SK-N-SH (cell line): ENCODE measurements at regions not wholly inside any gene's neighbourhood (a gene's known extent, or its start where the extent isn't known, plus 50 kb on each side); places are given as distances from the start of the nearest gene placed in this dataset.

Experiments used
- FOXM1 ChIP-seq: IDR thresholded peaks from 2 replicates; pipeline ENCODE4 v1.4.0; 2012; ENCODE audit warnings: low read depth, mild to moderate bottlenecking
- RCOR1 ChIP-seq: fragments of 150-350 bp; IDR thresholded peaks from 2 replicates; pipeline ENCODE4 v1.6.1; 2017; ENCODE audit warnings: antibody characterized with exemption, low read length
- TF ChIP-seq, protein P1 (sequence below): fragments of 200-600 bp; sonication (generic); IDR thresholded peaks from 2 replicates; pipeline ENCODE4 v1.6.1; 2017; ENCODE audit warnings: antibody characterized with exemption, mild to moderate bottlenecking, moderate library complexity
- TF ChIP-seq, protein P2 (sequence below): IDR thresholded peaks from 2 replicates; pipeline ENCODE4; 2012
- TF ChIP-seq, protein P3 (sequence below): IDR thresholded peaks from 2 replicates; pipeline ENCODE4 v1.6.1; 2012; ENCODE audit warnings: mild to moderate bottlenecking, low read depth, low read length, moderate library complexity

DNA sequence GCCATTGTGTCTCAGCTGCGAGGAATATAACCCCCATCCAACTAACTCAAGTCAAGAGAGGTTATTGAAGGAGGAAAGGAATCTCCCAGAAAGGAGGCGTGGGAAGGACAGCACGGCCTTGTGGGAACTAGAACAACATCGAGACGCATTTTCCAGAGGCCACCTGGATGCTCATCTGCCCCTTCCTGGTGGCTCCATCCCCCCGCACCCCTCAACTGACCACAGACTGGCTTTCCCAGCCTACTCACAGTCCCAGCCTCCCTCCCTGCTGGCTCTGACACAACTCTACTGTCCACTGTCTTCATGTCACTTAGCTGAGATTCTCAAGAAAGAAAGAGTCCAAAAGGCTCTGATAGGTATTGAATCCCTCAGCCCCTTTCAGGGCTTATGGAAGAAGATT lies 66.0 kb upstream of the CLMN start:
- TF ChIP-seq, protein P1, sequence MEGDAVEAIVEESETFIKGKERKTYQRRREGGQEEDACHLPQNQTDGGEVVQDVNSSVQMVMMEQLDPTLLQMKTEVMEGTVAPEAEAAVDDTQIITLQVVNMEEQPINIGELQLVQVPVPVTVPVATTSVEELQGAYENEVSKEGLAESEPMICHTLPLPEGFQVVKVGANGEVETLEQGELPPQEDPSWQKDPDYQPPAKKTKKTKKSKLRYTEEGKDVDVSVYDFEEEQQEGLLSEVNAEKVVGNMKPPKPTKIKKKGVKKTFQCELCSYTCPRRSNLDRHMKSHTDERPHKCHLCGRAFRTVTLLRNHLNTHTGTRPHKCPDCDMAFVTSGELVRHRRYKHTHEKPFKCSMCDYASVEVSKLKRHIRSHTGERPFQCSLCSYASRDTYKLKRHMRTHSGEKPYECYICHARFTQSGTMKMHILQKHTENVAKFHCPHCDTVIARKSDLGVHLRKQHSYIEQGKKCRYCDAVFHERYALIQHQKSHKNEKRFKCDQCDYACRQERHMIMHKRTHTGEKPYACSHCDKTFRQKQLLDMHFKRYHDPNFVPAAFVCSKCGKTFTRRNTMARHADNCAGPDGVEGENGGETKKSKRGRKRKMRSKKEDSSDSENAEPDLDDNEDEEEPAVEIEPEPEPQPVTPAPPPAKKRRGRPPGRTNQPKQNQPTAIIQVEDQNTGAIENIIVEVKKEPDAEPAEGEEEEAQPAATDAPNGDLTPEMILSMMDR = no peak
- TF ChIP-seq, protein P2, sequence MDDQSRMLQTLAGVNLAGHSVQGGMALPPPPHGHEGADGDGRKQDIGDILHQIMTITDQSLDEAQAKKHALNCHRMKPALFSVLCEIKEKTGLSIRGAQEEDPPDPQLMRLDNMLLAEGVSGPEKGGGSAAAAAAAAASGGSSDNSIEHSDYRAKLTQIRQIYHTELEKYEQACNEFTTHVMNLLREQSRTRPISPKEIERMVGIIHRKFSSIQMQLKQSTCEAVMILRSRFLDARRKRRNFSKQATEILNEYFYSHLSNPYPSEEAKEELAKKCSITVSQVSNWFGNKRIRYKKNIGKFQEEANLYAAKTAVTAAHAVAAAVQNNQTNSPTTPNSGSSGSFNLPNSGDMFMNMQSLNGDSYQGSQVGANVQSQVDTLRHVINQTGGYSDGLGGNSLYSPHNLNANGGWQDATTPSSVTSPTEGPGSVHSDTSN = no peak
- TF ChIP-seq, protein P3, sequence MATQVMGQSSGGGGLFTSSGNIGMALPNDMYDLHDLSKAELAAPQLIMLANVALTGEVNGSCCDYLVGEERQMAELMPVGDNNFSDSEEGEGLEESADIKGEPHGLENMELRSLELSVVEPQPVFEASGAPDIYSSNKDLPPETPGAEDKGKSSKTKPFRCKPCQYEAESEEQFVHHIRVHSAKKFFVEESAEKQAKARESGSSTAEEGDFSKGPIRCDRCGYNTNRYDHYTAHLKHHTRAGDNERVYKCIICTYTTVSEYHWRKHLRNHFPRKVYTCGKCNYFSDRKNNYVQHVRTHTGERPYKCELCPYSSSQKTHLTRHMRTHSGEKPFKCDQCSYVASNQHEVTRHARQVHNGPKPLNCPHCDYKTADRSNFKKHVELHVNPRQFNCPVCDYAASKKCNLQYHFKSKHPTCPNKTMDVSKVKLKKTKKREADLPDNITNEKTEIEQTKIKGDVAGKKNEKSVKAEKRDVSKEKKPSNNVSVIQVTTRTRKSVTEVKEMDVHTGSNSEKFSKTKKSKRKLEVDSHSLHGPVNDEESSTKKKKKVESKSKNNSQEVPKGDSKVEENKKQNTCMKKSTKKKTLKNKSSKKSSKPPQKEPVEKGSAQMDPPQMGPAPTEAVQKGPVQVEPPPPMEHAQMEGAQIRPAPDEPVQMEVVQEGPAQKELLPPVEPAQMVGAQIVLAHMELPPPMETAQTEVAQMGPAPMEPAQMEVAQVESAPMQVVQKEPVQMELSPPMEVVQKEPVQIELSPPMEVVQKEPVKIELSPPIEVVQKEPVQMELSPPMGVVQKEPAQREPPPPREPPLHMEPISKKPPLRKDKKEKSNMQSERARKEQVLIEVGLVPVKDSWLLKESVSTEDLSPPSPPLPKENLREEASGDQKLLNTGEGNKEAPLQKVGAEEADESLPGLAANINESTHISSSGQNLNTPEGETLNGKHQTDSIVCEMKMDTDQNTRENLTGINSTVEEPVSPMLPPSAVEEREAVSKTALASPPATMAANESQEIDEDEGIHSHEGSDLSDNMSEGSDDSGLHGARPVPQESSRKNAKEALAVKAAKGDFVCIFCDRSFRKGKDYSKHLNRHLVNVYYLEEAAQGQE = no peak
- TF ChIP-seq RCOR1 (no peak), FOXM1 (no peak)
